Kidney (tissue), 13 donors: ENCODE measurements at regions not wholly inside any gene's neighbourhood (a gene's known extent, or its start where the extent isn't known, plus 50 kb on each side); places are given as distances from the start of the nearest gene placed in this dataset.
A peak's percentile ranks its signal among the peaks of the same experiment; 100 is the strongest.

Experiments used
- DNase-seq, 5 donors: peaks; one replicate each; pipeline ENCODE4 v3.0.0-alpha.2; 2013 to 2020
- FAIRE-seq: peaks from 2 replicates; lab custom pipeline; 2012; peaks lifted over from hg19 to GRCh38; lab: Jason Lieb, UNC
- H3K27ac ChIP-seq, 2 donors: one replicate each; pipeline ENCODE4 v1.7.0; 2013; ENCODE audit warnings: low read depth in 2 of 2, low read length in 2 of 2, inconsistent platforms in 1 of 2
- H3K27me3 ChIP-seq: one replicate; pipeline ENCODE4 v1.7.1; 2013; ENCODE audit warnings: low read length, inconsistent platforms; ENCODE audit not compliant: control insufficient read depth, insufficient read depth
- H3K36me3 ChIP-seq, 3 donors: one replicate each; pipeline versions ENCODE4 v1.7.0 to v1.7.1; 2013; ENCODE audit warnings: low read length in 3 of 3, control low read depth in 1 of 3, inconsistent platforms in 1 of 3; ENCODE audit not compliant: insufficient read depth in 3 of 3, control insufficient read depth in 2 of 3
- H3K4me1 ChIP-seq, 3 donors: one replicate each; pipeline versions ENCODE4 v1.7.0 to v1.7.1; 2013; ENCODE audit warnings: low read length in 3 of 3, inconsistent platforms in 1 of 3, low read depth in 1 of 3; ENCODE audit not compliant: control insufficient read depth in 2 of 3, insufficient read depth in 2 of 3
- H3K4me3 ChIP-seq, 3 donors: one replicate each; pipeline versions ENCODE4 v1.7.0 to v1.8.1; 2013; ENCODE audit warnings: low read length in 3 of 3, control low read depth in 1 of 3, inconsistent platforms in 1 of 3
- H3K9ac ChIP-seq, 3 donors: one replicate each; pipeline versions ENCODE4 v1.7.0 to v1.7.1; 2013; ENCODE audit warnings: low read length in 3 of 3, control low read depth in 1 of 3, inconsistent platforms in 1 of 3
- H3K9me3 ChIP-seq, 3 donors: one replicate each; pipeline versions ENCODE4 v1.7.0 to v1.7.1; 2013; ENCODE audit warnings: low read length in 3 of 3, control low read depth in 1 of 3, inconsistent platforms in 1 of 3; ENCODE audit not compliant: control insufficient read depth in 2 of 3, insufficient read depth in 1 of 3
- intact Hi-C: fragments of 100-400 bp; cut with DNase I; formaldehyde crosslinking; loops from one replicate; pipeline ENCODE4 v1.11.1; 2022
- TF ChIP-seq, protein P1 (sequence below): IDR thresholded peaks from 3 replicates; pipeline ENCODE4 v1.5.1; 2012; ENCODE audit warnings: mild to moderate bottlenecking, moderate library complexity, borderline replicate concordance; ENCODE audit not compliant: insufficient read depth; ENCODE audit errors: extremely low read depth
- donor health status: control.
- donor health status: control.
- donor health status: control.
- donor health status: control.
- donor health status: control.
- donor health status: DM: yes; HTN: yes; CAD: no.
- donor health status: Normal renal cell carcinoma (clear cell type).

DNA sequence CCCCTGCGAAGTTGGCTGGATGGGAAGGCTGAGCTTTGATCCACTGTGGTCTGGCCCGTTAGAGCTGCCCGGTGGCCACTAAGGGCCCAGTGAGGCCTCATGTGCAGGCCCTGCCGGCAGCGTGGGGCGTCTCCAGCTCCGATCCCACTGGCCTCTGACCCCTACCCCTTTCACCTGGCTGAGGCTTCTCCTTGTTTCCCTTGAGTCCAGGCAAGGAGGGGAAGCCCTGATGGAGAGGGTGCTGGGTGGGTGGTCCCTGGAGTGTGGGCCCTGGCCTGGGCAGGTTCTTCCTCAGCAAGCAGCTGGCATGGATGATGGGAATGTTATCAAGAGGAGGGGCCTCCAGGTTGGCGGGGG is 356.8 kb downstream of the SEC14L1 start:
- no peaks in the 10 kb centered on the region for H3K9me3 ChIP-seq
- peaks cover 0 to 3% (median 0%) of the 10 kb centered on the region in 3 donors for H3K4me1 ChIP-seq
- DNase-seq, result peak in 2 of 5 donors; percentile 34 to 45
- no peak overlapping the region for H3K4me3 ChIP-seq
- H3K27me3 ChIP-seq, result no peaks in the 10 kb centered on the region
- peaks cover 0 to 12% (median 9%) of the 10 kb centered on the region in 3 donors for H3K36me3 ChIP-seq
- no peak overlapping the region for H3K9ac ChIP-seq
- TF ChIP-seq, protein P1, sequence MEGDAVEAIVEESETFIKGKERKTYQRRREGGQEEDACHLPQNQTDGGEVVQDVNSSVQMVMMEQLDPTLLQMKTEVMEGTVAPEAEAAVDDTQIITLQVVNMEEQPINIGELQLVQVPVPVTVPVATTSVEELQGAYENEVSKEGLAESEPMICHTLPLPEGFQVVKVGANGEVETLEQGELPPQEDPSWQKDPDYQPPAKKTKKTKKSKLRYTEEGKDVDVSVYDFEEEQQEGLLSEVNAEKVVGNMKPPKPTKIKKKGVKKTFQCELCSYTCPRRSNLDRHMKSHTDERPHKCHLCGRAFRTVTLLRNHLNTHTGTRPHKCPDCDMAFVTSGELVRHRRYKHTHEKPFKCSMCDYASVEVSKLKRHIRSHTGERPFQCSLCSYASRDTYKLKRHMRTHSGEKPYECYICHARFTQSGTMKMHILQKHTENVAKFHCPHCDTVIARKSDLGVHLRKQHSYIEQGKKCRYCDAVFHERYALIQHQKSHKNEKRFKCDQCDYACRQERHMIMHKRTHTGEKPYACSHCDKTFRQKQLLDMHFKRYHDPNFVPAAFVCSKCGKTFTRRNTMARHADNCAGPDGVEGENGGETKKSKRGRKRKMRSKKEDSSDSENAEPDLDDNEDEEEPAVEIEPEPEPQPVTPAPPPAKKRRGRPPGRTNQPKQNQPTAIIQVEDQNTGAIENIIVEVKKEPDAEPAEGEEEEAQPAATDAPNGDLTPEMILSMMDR, result no peak
- H3K27ac ChIP-seq, result no peak overlapping the region
- FAIRE-seq, result no peak
- intact Hi-C loops, result no loop called here

DNA sequence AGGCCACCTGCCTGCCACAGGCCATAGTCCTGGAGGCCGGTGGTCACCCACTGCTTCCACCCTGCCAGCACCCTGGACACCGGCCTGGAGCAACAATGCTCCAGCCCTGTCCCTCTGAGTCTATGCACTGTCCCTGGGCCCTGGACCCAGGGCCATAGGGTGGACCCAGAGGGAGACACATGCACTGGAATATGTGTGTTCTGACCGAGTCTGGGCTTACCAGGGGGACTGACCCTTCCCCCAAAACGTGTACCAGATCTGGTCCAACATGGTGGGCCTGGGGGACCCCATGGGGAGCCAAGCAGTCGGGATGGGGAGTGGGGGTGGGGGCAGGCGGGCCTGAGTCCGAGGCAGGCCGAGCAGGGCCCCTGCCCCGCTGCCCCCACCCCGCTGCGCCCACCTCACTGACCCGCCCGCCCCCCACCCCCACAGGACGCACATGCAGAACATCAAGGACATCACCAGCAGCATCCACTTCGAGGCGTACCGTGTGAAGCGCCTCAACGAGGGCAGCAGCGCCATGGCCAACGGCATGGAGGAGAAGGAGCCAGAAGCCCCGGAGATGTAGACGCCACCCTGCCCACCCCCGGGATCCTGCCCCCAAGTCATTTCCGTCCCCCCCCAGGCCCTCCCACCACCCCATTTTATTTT is 357.4 kb downstream of the SEC14L1 start:
- Histone ChIP-seq H3K9me3 (no peaks in the 10 kb centered on the region), H3K27me3 (no peaks in the 10 kb centered on the region), H3K27ac (no peak overlapping the region), H3K4me3 (no peak overlapping the region), H3K4me1 (peaks cover 0 to 3% (median 0%) of the 10 kb centered on the region in 3 donors), H3K9ac (no peak overlapping the region), H3K36me3 (peaks cover 0 to 9% (median 8%) of the 10 kb centered on the region in 3 donors)
- TF ChIP-seq, protein P1, result no peak
- intact Hi-C loops, result no loop called here
- DNase-seq (peak in 2 of 5 donors; percentile 41 to 65), FAIRE-seq (no peak)

DNA sequence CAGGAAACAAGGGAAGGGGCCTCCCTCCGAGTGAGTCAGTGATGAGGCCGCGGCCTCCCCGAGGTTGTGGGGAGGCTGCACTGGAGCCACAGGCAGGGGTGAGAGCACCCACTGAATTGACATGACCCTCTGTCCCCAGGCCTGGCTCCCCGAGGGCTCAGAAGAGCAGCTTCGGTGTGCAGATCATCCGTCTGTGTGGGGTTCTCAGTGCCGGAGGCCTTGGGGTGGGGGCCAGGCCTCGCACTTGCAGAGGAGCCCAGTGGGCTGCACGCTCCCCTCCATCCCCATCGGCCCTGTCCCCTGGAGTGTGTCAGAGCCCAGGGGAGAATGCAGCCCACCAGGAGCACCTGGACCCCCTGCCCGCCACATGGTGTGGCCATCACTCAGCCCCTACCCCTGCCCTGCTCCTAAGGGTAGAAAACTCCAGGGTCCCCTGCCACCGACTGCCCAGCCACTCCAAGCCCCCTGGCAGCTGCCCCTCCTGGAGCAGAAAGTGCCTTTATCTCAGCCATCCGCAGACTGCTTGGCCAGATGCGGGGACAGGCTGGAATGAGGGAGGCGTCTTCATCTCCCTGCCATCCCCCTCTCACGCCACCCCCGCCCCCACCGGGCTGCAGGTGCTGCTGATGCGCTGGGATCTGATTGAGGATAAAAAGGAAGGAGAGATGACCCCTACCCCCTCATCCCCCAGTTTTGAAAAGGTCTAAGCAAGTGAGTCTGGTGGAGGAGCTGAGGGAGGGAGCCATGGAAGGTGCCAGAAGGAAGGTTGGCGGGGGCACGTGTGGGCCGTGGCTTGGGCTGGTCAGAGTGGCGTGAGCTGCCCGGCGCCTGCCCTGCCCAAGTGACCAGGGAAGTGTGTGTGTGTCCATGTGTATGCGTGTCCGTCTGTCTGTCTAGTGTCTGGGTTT is 358.3 kb downstream of the SEC14L1 start:
- intact Hi-C loops, result no loop called here
- peaks cover 0 to 9% (median 4%) of the 10 kb centered on the region in 3 donors for H3K36me3 ChIP-seq
- H3K27ac ChIP-seq, result no peak overlapping the region
- peaks cover 0 to 3% (median 0%) of the 10 kb centered on the region in 3 donors for H3K4me1 ChIP-seq
- H3K9me3 ChIP-seq, result no peaks in the 10 kb centered on the region
- TF ChIP-seq, protein P1, result no peak
- FAIRE-seq, result no peak
- peak in 2 of 5 donors; percentile 42 to 66 for DNase-seq
- no peaks in the 10 kb centered on the region for H3K27me3 ChIP-seq
- H3K9ac ChIP-seq, result no peak overlapping the region
- H3K4me3 ChIP-seq, result no peak overlapping the region
